ENCODE measurements at regions not wholly inside any gene's neighbourhood (a gene's known extent, or its start where the extent isn't known, plus 50 kb on each side); places are given as distances from the start of the nearest gene placed in this dataset.
A peak's percentile ranks its signal among the peaks of the same experiment; 100 is the strongest.

- H3K4me3 ChIP-seq (ENCODE audit: low read depth in 1 of 2, low read length in 2 of 2) = no peak overlapping the region
- no peaks in the 10 kb centered on the region for H4K20me1 ChIP-seq (ENCODE audit: insufficient read depth, low read length)
- H3K9ac ChIP-seq (ENCODE audit: low read depth, low read length) = no peak overlapping the region
- H3K79me2 ChIP-seq (ENCODE audit: insufficient read depth, low read length) = no peaks in the 10 kb centered on the region
- H3K27me3 ChIP-seq (ENCODE audit: insufficient read depth, low read length, poor library complexity) = no peaks in the 10 kb centered on the region
- no peak overlapping the region for H2AFZ ChIP-seq (ENCODE audit: low read depth, low read length)
- H3K4me1 ChIP-seq (ENCODE audit: insufficient read depth, low read length) = no peaks in the 10 kb centered on the region
- no peak overlapping the region for H3K27ac ChIP-seq (ENCODE audit: low read length)
- H3K4me2 ChIP-seq (ENCODE audit: insufficient read depth, low read length) = no peak overlapping the region
- no peak for TF ChIP-seq EZH2 (IDR thresholded peaks at IDR 0.05; ENCODE audit: borderline replicate concordance, low read depth, low read length, severe bottlenecking)
- TF ChIP-seq, protein P1, sequence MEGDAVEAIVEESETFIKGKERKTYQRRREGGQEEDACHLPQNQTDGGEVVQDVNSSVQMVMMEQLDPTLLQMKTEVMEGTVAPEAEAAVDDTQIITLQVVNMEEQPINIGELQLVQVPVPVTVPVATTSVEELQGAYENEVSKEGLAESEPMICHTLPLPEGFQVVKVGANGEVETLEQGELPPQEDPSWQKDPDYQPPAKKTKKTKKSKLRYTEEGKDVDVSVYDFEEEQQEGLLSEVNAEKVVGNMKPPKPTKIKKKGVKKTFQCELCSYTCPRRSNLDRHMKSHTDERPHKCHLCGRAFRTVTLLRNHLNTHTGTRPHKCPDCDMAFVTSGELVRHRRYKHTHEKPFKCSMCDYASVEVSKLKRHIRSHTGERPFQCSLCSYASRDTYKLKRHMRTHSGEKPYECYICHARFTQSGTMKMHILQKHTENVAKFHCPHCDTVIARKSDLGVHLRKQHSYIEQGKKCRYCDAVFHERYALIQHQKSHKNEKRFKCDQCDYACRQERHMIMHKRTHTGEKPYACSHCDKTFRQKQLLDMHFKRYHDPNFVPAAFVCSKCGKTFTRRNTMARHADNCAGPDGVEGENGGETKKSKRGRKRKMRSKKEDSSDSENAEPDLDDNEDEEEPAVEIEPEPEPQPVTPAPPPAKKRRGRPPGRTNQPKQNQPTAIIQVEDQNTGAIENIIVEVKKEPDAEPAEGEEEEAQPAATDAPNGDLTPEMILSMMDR (IDR thresholded peaks at IDR 0.05; ENCODE audit: borderline replicate concordance, extremely low read depth, low read length, poor library complexity, severe bottlenecking) = no peak
- no peaks in the 10 kb centered on the region for H3K9me3 ChIP-seq (ENCODE audit: insufficient read depth, low read length, severe bottlenecking)
- DNase-seq = no peak
- ATAC-seq (ENCODE audit: insufficient read depth, low read depth) = no peak
- H3K36me3 ChIP-seq (ENCODE audit: insufficient read depth, low read length) = no peaks in the 10 kb centered on the region
Measured at GRCh38 chr3:154749514-154749913, 319.5 kb upstream of the GPR149 start.

DNA sequence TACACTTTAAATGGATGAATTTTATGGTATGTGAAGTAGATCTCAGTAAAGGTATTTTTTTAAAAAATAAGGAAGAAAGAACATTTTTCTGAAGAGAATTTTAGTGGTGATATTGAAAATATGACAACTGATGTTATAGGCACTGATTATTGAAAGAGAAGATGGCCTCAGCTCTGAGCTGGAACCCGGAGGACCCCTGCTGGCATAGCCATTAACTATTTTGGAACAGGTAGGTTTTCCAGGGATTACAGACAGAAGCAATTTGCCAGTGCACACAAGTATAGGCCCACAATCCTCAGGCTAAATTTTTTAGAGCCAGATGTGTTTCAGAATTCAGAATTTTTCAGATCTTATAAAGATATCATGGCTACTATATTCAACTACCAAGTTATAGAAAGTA, 315.9 kb upstream of the GPR149 start:
- Histone ChIP-seq H3K4me3 (ENCODE audit: low read depth in 1 of 2, low read length in 2 of 2) (no peak overlapping the region), H3K4me1 (ENCODE audit: insufficient read depth, low read length) (no peaks in the 10 kb centered on the region), H3K27me3 (ENCODE audit: insufficient read depth, low read length, poor library complexity) (no peaks in the 10 kb centered on the region), H3K9ac (ENCODE audit: low read depth, low read length) (no peak overlapping the region), H3K79me2 (ENCODE audit: insufficient read depth, low read length) (no peaks in the 10 kb centered on the region), H4K20me1 (ENCODE audit: insufficient read depth, low read length) (no peaks in the 10 kb centered on the region), H3K36me3 (ENCODE audit: insufficient read depth, low read length) (no peaks in the 10 kb centered on the region), H2AFZ (ENCODE audit: low read depth, low read length) (no peak overlapping the region), H3K27ac (ENCODE audit: low read length) (no peak overlapping the region), H3K9me3 (ENCODE audit: insufficient read depth, low read length, severe bottlenecking) (peaks cover 2% of the 10 kb centered on the region), H3K4me2 (ENCODE audit: insufficient read depth, low read length) (no peak overlapping the region)
- TF ChIP-seq, protein P1 (IDR thresholded peaks at IDR 0.05; ENCODE audit: borderline replicate concordance, extremely low read depth, low read length, poor library complexity, severe bottlenecking) = no peak
- TF ChIP-seq EZH2 (IDR thresholded peaks at IDR 0.05; ENCODE audit: borderline replicate concordance, low read depth, low read length, severe bottlenecking) = no peak
- DNase-seq = no peak
- ATAC-seq (ENCODE audit: insufficient read depth, low read depth) = no peak

GRCh38 chr3:154745122-154745521, 315.1 kb upstream of the GPR149 start:
- H3K79me2 ChIP-seq (ENCODE audit: insufficient read depth, low read length) = no peaks in the 10 kb centered on the region
- H3K4me1 ChIP-seq (ENCODE audit: insufficient read depth, low read length) = no peaks in the 10 kb centered on the region
- no peak overlapping the region for H3K4me3 ChIP-seq (ENCODE audit: low read depth in 1 of 2, low read length in 2 of 2)
- H2AFZ ChIP-seq (ENCODE audit: low read depth, low read length) = no peak overlapping the region
- H3K27ac ChIP-seq (ENCODE audit: low read length) = no peak overlapping the region
- H3K9me3 ChIP-seq (ENCODE audit: insufficient read depth, low read length, severe bottlenecking) = peaks cover 2% of the 10 kb centered on the region
- H3K9ac ChIP-seq (ENCODE audit: low read depth, low read length) = no peak overlapping the region
- H3K27me3 ChIP-seq (ENCODE audit: insufficient read depth, low read length, poor library complexity) = no peaks in the 10 kb centered on the region
- no peak overlapping the region for H3K4me2 ChIP-seq (ENCODE audit: insufficient read depth, low read length)
- DNase-seq = no peak
- no peak for TF ChIP-seq EZH2 (IDR thresholded peaks at IDR 0.05; ENCODE audit: borderline replicate concordance, low read depth, low read length, severe bottlenecking)
- TF ChIP-seq, protein P1 (IDR thresholded peaks at IDR 0.05; ENCODE audit: borderline replicate concordance, extremely low read depth, low read length, poor library complexity, severe bottlenecking) = no peak
- H3K36me3 ChIP-seq (ENCODE audit: insufficient read depth, low read length) = no peaks in the 10 kb centered on the region
- H4K20me1 ChIP-seq (ENCODE audit: insufficient read depth, low read length) = no peaks in the 10 kb centered on the region
- ATAC-seq (ENCODE audit: insufficient read depth, low read depth) = no peak

DNA sequence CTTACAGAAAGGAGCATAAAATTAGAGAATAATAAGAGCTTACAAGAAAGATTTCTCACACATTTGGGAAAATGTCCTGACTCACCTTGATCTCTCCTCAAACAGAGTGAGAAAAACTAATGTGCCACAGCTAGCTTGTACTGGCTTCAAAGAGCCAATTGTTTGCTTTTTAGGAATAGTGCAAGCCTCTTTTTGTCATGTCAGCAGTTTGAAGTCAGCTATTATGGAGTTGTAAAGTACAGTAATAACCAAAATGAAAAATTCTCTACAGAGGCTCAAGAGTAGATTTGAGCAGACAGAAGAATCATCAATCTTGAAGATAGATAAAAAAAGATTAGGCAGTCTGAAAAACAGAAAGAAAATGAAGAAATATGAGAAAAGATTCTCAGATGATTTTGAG, 313.4 kb upstream of the GPR149 start:
- no peaks in the 10 kb centered on the region for H3K79me2 ChIP-seq (ENCODE audit: insufficient read depth, low read length)
- no peak for ATAC-seq (ENCODE audit: insufficient read depth, low read depth)
- no peak for DNase-seq
- H3K4me3 ChIP-seq (ENCODE audit: low read depth in 1 of 2, low read length in 2 of 2) = no peak overlapping the region
- no peaks in the 10 kb centered on the region for H3K36me3 ChIP-seq (ENCODE audit: insufficient read depth, low read length)
- H3K27ac ChIP-seq (ENCODE audit: low read length) = no peak overlapping the region
- H3K9ac ChIP-seq (ENCODE audit: low read depth, low read length) = no peak overlapping the region
- H2AFZ ChIP-seq (ENCODE audit: low read depth, low read length) = 0 out of 2 replicates have a peak overlapping the region, but pooled peaks have one; percentile 17
- H4K20me1 ChIP-seq (ENCODE audit: insufficient read depth, low read length) = no peaks in the 10 kb centered on the region
- peaks cover 2% of the 10 kb centered on the region for H3K9me3 ChIP-seq (ENCODE audit: insufficient read depth, low read length, severe bottlenecking)
- TF ChIP-seq, protein P1 (IDR thresholded peaks at IDR 0.05; ENCODE audit: borderline replicate concordance, extremely low read depth, low read length, poor library complexity, severe bottlenecking) = no peak
- TF ChIP-seq EZH2 (IDR thresholded peaks at IDR 0.05; ENCODE audit: borderline replicate concordance, low read depth, low read length, severe bottlenecking) = no peak
- H3K27me3 ChIP-seq (ENCODE audit: insufficient read depth, low read length, poor library complexity) = no peaks in the 10 kb centered on the region
- H3K4me1 ChIP-seq (ENCODE audit: insufficient read depth, low read length) = no peaks in the 10 kb centered on the region
- H3K4me2 ChIP-seq (ENCODE audit: insufficient read depth, low read length) = no peak overlapping the region
